Left ventricle myocardium inferior (tissue), 1 donor: ENCODE measurements at regions not wholly inside any gene's neighbourhood (a gene's known extent, or its start where the extent isn't known, plus 50 kb on each side); places are given as distances from the start of the nearest gene placed in this dataset.

Source experiments
- DNase-seq: peaks from one replicate; pipeline ENCODE4 v3.0.0-alpha.2; 2020
- H3K27ac ChIP-seq: fragments of 200-600 bp; replicated peaks from 2 replicates; pipeline ENCODE4 v1.8.0; 2021
- H3K27me3 ChIP-seq: fragments of 200-600 bp; 2 replicates; pipeline ENCODE4 v1.8.0; 2021; ENCODE audit warnings: low read depth
- H3K36me3 ChIP-seq: fragments of 200-600 bp; 2 replicates; pipeline ENCODE4 v1.8.0; 2021
- H3K4me1 ChIP-seq: fragments of 200-600 bp; 2 replicates; pipeline ENCODE4 v1.8.0; 2021
- H3K4me3 ChIP-seq: fragments of 200-600 bp; 2 replicates; pipeline ENCODE4 v1.8.0; 2021; ENCODE audit warnings: mild to moderate bottlenecking, moderate library complexity
- H3K9me3 ChIP-seq: fragments of 200-600 bp; replicated peaks from 2 replicates; pipeline ENCODE4 v1.8.0; 2021
- CTCF ChIP-seq: fragments of 200-600 bp; IDR thresholded peaks from 2 replicates; pipeline ENCODE4 v1.8.0; 2021; ENCODE audit warnings: antibody characterized with exemption, mild to moderate bottlenecking, borderline replicate concordance
- intact Hi-C: fragments of 100-400 bp; cut with micrococcal nuclease; formaldehyde crosslinking; loops from one replicate; pipeline ENCODE4 v1.11.0; 2022
- donor health status: DM: no; HTN: yes; CAD: no; lungs with severe emphysema.

DNA sequence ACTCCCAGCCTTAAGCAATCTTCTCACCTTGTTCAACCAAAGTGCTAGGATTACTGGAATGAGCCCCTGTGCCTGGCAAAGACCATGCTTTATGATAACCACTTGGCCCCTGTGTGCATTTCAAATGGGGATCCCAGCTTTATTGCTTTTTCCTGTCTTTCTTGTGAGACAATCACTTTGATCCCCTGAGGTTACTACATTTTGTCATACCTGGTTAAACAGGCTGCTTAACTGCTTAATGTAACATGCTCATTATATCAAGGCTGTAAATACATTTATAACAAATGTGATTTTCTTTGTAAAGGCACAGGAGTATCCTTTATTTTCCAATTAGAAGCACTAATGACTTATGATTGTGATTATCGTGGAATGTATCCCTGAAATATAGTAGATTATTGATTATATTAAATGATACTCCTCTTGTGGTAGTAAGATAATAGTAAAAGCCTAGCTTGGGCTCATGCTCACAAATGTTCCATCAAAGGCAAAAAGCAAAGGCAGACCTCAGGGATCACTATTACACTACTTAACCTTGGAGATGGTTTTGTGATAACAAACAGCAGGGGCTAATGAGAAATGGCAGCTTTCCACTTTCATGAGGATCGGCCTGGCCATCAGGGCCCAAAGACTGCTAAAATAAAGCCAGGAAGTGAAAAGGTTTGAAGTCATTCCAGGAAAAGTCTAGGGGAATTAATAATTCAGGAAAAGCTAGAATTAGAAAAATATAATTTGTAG lies 290.8 kb upstream of the MDGA2 start:
- no peak for TF ChIP-seq CTCF
- Histone ChIP-seq H3K9me3 (peaks cover 9% of the 10 kb centered on the region), H3K4me1 (no peaks in the 10 kb centered on the region), H3K27me3 (no peaks in the 10 kb centered on the region), H3K36me3 (no peaks in the 10 kb centered on the region), H3K4me3 (no peak overlapping the region), H3K27ac (no peak overlapping the region)
- intact Hi-C loops = no loop called here
- no peak for DNase-seq

- Histone ChIP-seq H3K36me3 (no peaks in the 10 kb centered on the region), H3K4me1 (no peaks in the 10 kb centered on the region), H3K27ac (no peak overlapping the region), H3K27me3 (no peaks in the 10 kb centered on the region), H3K9me3 (no peaks in the 10 kb centered on the region), H3K4me3 (no peak overlapping the region)
- TF ChIP-seq CTCF = no peak
- intact Hi-C loops = no loop called here
- no peak for DNase-seq
Observed at GRCh38 chr14:47961634-47962033, 286.2 kb upstream of the MDGA2 start.

GRCh38 chr14:47959740-47960139 lies 284.3 kb upstream of the MDGA2 start:
- no peak for DNase-seq
- Histone ChIP-seq H3K36me3 (no peaks in the 10 kb centered on the region), H3K4me3 (no peak overlapping the region), H3K4me1 (no peaks in the 10 kb centered on the region), H3K27ac (no peak overlapping the region), H3K9me3 (no peaks in the 10 kb centered on the region), H3K27me3 (no peaks in the 10 kb centered on the region)
- TF ChIP-seq CTCF = no peak
- intact Hi-C loops = no loop called here

- intact Hi-C loops = no loop called here
- Histone ChIP-seq H3K27ac (no peak overlapping the region), H3K4me1 (no peaks in the 10 kb centered on the region), H3K27me3 (no peaks in the 10 kb centered on the region), H3K36me3 (no peaks in the 10 kb centered on the region), H3K4me3 (no peak overlapping the region), H3K9me3 (peaks cover 13% of the 10 kb centered on the region)
- DNase-seq = no peak
- no peak for TF ChIP-seq CTCF
Observed at GRCh38 chr14:47949006-47949405, 273.6 kb upstream of the MDGA2 start.

DNA sequence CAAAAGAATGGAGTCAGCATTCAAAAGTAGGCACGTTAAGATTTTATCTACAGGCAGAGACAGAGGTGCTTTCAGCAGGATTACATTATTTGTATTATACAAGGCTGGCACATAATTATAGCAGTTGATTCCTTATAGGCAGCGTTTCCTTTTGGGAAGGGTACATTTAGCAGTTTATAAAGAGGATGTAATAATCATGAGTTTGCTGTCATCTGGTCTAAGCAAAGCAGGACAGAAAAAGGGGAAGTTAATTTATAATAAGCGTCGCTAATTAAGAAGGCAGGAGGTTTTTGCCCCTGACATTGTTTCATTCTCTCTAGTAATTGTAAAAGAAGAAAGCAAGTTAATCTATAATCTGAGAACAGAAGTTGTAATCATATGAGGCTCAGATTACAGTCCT lies 259.9 kb upstream of the MDGA2 start:
- TF ChIP-seq CTCF = no peak
- no peak overlapping the region for H3K4me3 ChIP-seq
- DNase-seq = no peak
- H3K27me3 ChIP-seq = no peaks in the 10 kb centered on the region
- intact Hi-C loops = no loop called here
- H3K36me3 ChIP-seq = no peaks in the 10 kb centered on the region
- H3K4me1 ChIP-seq = no peaks in the 10 kb centered on the region
- H3K27ac ChIP-seq = no peak overlapping the region
- H3K9me3 ChIP-seq = peaks cover 4% of the 10 kb centered on the region
